Muscle layer of duodenum (tissue), 2 donors: ENCODE measurements at regions not wholly inside any gene's neighbourhood (a gene's known extent, or its start where the extent isn't known, plus 50 kb on each side); places are given as distances from the start of the nearest gene placed in this dataset.
"Not testable (repeated sequence)": the region's sequence is repeated elsewhere in the genome, so short reads cannot be mapped to it uniquely, and the experiment has no call there.

Source experiments
- H3K27ac ChIP-seq: one replicate; pipeline ENCODE4 v1.7.0; 2013; ENCODE audit warnings: mild to moderate bottlenecking, low read length
- H3K27me3 ChIP-seq: one replicate; pipeline ENCODE4 v1.7.0; 2013; ENCODE audit warnings: low read depth, mild to moderate bottlenecking, control low read depth, low read length
- H3K36me3 ChIP-seq, 2 donors: one replicate each; pipeline ENCODE4 v1.7.0; 2013; ENCODE audit warnings: low read length in 2 of 2, control low read depth in 1 of 2, mild to moderate bottlenecking in 1 of 2; ENCODE audit not compliant: insufficient read depth in 2 of 2, control insufficient read depth in 1 of 2
- H3K4me1 ChIP-seq, 2 donors: one replicate each; pipeline ENCODE4 v1.7.0; 2013; ENCODE audit warnings: low read length in 2 of 2, mild to moderate bottlenecking in 2 of 2, control low read depth in 1 of 2, moderate library complexity in 1 of 2; ENCODE audit not compliant: insufficient read depth in 2 of 2, control insufficient read depth in 1 of 2
- H3K4me3 ChIP-seq, 2 donors: one replicate each; pipeline ENCODE4 v1.7.0; 2013; ENCODE audit warnings: low read length in 2 of 2, low read depth in 1 of 2, mild to moderate bottlenecking in 1 of 2
- H3K9me3 ChIP-seq, 2 donors: one replicate each; pipeline ENCODE4 v1.7.0; 2013; ENCODE audit warnings: low read length in 2 of 2, control low read depth in 1 of 2, mild to moderate bottlenecking in 1 of 2; ENCODE audit not compliant: control insufficient read depth in 1 of 2
- donor health status: healthy.

DNA sequence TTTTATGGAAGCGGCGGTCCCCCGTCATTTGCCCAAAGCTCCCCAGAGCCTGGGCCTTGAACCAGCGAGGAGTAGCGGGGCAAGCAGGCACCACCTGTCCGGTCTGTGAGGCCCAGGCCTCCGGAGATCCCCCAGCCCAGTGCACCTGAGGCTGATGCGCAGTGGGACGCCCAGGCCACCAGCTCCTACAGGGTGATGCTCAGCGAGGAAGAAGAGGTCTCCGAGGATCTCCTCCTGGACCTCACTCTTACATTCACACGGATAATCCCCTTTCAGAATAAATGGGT lies 220.2 kb downstream of the NDUFA10 start:
- no peaks in the 10 kb centered on the region for H3K36me3 ChIP-seq
- H3K27me3 ChIP-seq: no peaks in the 10 kb centered on the region
- H3K9me3 ChIP-seq: no peaks in the 10 kb centered on the region
- H3K4me1 ChIP-seq: no peaks in the 10 kb centered on the region
- H3K27ac ChIP-seq: no peak overlapping the region
- no peak overlapping the region for H3K4me3 ChIP-seq

DNA sequence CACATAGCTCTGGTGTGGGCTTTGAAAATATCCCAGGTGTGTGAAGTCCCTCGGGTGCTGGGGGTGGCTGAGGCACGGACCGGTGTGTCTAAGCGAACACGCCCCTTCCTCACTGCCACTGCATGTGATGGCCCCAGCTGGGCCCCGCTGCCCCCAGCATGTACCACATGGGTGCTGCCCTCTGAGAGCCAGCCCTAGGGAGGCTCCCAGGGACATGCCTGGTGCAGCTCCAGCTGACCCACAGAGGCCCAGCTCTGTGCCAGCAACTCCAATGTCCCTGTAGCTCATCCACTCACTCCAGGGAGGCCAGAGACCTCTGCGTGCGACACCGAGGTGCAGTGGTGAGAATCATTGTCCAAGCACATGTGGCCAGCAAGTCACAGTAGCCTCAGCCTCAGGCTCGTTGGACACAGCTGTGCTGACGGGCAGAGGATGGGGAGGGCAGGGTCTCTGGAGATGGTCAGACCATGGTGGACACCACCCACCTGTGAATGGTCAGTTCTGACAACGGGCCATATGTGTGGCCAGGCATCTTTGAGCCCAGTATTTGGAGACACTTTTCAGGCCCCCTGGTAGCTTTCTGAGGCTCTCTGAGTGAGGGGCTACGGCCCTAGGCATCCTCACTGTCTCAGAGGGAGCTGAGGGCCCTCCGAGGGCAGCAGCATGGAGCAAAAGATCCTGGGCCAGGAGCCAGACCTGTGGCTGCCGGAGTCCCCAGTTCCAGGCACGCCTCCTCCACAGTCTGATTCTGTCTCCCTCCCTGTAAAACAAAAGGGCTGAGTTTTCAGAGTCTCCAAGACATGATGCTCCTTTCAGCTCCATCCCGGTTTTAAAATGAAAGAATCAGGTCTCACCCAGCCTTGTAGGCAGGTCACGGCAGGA lies 220.7 kb downstream of the NDUFA10 start:
- H3K27ac ChIP-seq: no peak overlapping the region
- no peaks in the 10 kb centered on the region for H3K9me3 ChIP-seq
- no peaks in the 10 kb centered on the region for H3K36me3 ChIP-seq
- H3K4me1 ChIP-seq: no peaks in the 10 kb centered on the region
- H3K4me3 ChIP-seq: no peak overlapping the region
- H3K27me3 ChIP-seq: no peaks in the 10 kb centered on the region

DNA sequence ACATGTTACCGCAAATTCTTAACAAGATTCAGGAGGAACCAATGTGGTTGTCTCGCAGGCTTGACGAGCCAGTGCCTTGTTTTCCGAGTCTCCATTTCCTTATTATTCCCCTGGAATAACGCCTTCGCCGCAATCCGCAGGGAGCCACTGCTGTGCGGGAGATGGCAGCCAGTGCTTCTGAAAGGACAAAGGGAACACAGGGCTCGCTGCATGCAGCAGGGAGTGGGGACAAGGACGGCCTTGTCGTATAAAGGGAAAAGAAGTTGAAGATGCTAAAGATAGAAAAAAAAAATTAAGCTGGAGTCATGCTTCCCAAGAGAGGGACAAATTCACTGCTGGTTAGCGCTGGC lies 221.4 kb downstream of the NDUFA10 start:
- Histone ChIP-seq H3K4me1 (no peaks in the 10 kb centered on the region), H3K9me3 (no peaks in the 10 kb centered on the region), H3K27ac (no peak overlapping the region), H3K4me3 (no peak overlapping the region), H3K36me3 (no peaks in the 10 kb centered on the region), H3K27me3 (no peaks in the 10 kb centered on the region)

DNA sequence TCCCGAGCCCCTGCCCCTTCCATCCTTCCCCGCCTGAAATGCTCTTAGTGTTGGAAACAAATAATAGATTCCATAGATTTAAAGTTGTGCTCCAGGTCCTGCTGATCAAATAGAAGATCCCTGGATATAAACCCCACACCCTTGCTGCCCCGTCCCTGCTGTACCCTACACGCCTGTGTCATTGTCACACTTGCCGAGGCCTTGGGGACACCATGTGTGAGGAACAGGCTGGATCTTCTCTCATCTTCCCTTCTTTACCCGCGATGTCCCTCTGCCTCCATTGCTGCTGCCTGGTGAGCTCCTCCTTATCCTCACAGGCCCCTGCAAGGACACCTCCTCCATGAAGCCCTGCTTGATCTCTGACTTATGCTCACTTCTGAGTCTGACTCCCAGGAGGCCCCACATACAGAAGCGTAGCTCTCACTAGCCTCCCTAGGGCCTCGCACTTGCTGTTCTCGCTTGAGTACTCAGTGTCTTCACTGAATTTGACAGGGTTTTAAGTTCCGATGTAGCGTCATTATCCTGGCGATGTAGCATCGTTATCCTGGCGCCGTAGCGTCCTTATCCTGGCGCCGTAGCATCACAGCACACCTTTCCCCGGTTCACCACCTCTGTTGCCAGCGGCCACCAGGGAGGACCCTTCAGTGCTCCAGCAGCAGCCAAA lies 221.9 kb downstream of the NDUFA10 start:
- Histone ChIP-seq H3K27me3 (no peaks in the 10 kb centered on the region), H3K4me1 (no peaks in the 10 kb centered on the region), H3K36me3 (no peaks in the 10 kb centered on the region), H3K4me3 (no peak overlapping the region), H3K27ac (no peak overlapping the region), H3K9me3 (no peaks in the 10 kb centered on the region)

DNA sequence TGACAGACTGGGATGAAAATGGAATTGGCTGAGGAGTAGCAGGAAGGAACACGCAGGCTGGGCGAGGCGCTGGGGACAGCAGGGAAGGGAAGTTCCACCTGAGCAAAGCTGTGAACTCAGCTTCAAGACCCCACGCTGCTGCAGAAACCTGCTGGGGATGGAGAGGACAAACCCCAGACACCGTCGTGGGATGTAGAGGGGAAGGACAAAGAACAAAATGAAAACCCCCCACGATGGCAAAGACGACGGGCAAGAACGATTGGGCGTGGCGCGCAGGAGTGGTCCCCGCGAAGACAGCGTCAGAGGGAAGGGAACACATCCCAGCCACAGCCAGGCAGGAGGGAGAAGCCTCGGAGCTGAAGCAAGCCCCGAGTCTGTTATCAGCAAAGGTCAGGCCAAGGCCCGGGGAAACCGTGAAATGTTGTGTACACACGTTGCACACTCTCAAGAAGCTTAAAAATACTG lies 222.9 kb downstream of the NDUFA10 start:
- Histone ChIP-seq H3K9me3 (no peaks in the 10 kb centered on the region), H3K27me3 (no peaks in the 10 kb centered on the region), H3K27ac (no peak overlapping the region), H3K4me1 (no peaks in the 10 kb centered on the region), H3K36me3 (no peaks in the 10 kb centered on the region), H3K4me3 (no peak overlapping the region)

DNA sequence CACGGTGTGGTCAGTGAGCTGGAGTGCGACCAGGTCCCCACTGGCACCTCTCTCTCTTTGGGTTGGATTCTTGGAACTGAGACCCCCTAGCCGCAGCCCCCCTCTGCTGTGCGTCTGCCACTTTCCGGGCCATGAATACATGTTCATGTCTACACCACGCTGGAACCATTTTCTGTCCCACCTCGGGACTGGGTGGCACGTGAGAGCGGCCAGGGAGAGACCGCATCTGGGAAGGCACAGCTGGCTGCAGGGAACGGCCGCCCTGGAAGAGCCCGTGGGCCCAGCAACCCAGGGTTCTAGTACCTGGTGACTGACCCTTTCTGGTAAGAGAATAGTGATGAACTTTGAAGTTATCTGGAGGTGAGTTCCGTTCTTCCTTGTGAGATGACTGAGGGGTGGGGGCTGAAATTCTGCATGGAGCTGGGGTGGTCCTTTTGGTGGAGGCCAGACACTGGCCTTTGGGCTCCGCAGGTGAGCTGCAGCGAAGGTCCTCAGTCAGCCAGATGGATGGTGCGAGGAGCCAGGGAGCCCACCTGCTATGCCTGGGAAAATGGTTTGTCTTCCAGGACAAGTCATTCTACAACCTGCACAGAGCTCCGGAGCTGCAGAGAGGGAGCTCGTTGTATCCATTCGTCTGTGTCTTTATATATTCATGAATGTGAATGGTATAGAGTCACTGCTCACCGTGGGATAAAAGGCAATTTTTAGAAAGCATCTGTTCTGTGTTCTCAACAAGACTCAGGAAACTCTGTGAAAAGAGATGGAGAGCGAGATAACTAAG lies 223.5 kb downstream of the NDUFA10 start:
- no peak overlapping the region for H3K27ac ChIP-seq
- no peaks in the 10 kb centered on the region for H3K4me1 ChIP-seq
- no peaks in the 10 kb centered on the region for H3K27me3 ChIP-seq
- H3K9me3 ChIP-seq: no peaks in the 10 kb centered on the region
- no peak overlapping the region for H3K4me3 ChIP-seq
- H3K36me3 ChIP-seq: no peaks in the 10 kb centered on the region

DNA sequence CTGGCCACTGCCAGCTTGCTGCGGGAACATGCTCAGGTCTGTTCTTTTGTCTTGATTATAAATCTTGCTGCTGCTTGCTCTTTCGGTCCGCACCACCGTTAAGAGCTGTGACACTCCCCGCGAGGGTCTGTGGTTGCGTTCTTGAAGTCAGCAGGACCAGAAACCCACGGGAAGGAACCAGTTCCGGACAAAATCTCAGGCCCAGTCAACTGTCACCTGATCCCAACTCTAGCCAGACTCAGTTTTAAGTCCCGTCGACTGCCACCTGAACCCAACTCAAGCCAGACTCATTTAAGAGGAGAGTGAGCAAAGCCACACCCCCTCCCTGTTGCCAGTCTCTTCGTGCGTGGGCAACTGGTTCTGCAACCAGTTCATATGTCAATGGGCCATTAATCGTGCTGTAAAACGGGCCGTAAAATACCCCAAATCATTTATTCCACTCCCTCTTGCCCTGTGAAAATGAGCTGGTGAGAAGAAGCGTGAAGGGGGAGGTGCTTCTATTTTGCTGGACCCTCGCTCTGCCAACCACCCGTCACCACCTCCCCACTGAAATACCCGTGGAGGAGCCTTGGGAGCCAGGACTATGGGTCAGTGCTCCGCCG lies 224.3 kb downstream of the NDUFA10 start:
- no peaks in the 10 kb centered on the region for H3K27me3 ChIP-seq
- no peaks in the 10 kb centered on the region for H3K9me3 ChIP-seq
- H3K27ac ChIP-seq: no peak overlapping the region
- no peaks in the 10 kb centered on the region for H3K36me3 ChIP-seq
- H3K4me3 ChIP-seq: no peak overlapping the region
- no peaks in the 10 kb centered on the region for H3K4me1 ChIP-seq

DNA sequence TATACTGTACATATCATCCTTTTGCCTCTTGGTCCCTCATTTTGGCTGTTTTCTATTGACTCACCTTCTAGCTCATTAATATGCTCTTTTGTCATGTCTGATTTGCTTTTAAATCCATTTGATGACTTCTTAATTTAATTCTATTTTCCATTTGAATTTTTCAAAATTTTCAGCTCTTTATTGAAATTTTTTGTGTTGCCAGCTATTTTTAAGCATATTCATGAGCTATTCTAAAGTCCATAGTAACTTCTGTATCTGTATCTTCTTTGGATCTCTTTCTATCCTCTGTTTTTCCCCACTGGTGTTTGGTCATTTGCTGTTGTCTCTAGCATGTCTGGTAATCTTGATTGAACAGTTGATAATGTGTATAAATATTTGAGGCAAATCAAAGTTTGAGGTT lies 227.8 kb downstream of the NDUFA10 start:
- Histone ChIP-seq H3K9me3 (no peaks in the 10 kb centered on the region), H3K4me1 (no peaks in the 10 kb centered on the region), H3K36me3 (no peaks in the 10 kb centered on the region)

DNA sequence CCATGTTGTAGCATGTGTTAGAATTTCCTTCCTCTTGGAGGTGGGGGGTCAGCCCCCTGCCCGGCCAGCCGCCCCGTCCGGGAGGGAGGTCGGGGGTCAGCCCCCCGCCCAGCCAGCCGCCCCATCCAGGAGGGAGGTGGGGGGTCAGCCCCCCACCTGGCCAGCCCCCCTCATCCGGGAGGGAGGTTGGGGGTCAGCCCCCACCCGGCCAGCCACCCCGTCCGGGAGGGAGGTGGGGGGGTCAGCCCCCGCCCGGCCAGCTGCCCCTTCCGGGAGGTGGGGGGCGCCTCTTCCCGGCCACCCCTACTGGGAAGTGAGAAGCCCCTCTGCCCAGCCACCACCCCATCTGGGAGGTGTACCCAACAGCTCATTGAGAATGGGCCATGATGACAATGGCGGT lies 229.4 kb downstream of the NDUFA10 start:
- not testable (repeated sequence) for H3K27me3 ChIP-seq, H3K9me3 ChIP-seq, H3K36me3 ChIP-seq, H3K27ac ChIP-seq, H3K4me3 ChIP-seq, H3K4me1 ChIP-seq

More for the DNA sequence above, 227.8 kb downstream of the NDUFA10 start:
- H3K27me3 ChIP-seq: no peaks in the 10 kb centered on the region
- H3K4me3 ChIP-seq: no peak overlapping the region
- H3K27ac ChIP-seq: no peak overlapping the region

DNA sequence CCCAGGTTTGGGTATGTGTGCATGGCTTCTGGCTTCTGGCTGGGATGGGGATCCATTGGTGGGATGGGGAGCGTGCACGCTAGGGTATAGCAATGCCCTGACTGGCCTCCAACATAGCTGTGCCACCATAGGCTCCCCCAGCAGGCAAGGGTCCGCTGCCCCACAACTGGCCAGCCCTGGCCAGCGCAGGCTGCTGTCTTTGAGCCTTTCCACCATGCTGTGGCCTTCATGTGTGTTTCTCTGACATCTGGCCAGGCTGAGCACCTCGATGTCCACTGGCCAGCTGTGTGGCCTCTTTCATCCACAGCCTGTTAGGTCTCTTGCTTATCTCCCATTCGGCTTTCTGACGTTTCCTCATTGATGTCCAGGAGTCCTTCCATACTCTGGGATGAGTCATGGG lies 231.3 kb downstream of the NDUFA10 start:
- no peaks in the 10 kb centered on the region for H3K27me3 ChIP-seq
- H3K36me3 ChIP-seq: no peaks in the 10 kb centered on the region
- no peak overlapping the region for H3K4me3 ChIP-seq
- no peaks in the 10 kb centered on the region for H3K4me1 ChIP-seq
- no peaks in the 10 kb centered on the region for H3K9me3 ChIP-seq
- no peak overlapping the region for H3K27ac ChIP-seq

DNA sequence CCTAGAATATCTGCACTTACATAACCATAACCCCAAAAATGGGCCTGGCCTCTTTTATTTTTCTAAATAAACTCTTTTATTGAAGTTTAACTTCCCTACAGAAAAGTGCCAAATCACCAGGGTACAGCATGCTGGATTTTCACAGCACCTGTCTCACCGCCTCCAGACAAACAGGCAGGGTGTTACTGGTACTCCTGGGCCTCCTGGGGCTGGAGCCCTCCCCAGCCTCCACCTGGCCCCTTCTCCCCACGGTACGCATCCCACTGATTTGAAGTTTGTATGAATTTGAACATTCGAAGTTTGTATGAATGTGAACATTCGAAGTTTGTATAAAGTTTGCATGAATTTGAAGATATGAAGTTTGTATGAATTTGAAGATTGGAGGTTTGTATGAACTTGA lies 232.1 kb downstream of the NDUFA10 start:
- Histone ChIP-seq H3K36me3 (no peaks in the 10 kb centered on the region), H3K27me3 (no peaks in the 10 kb centered on the region), H3K27ac (no peak overlapping the region), H3K4me3 (no peak overlapping the region), H3K9me3 (no peaks in the 10 kb centered on the region), H3K4me1 (no peaks in the 10 kb centered on the region)
